SK-N-SH (cell line): ENCODE measurements at regions not wholly inside any gene's neighbourhood (a gene's known extent, or its start where the extent isn't known, plus 50 kb on each side); places are given as distances from the start of the nearest gene placed in this dataset.

Experiments
- CTCF ChIA-PET: fragments of 300-600, 350-600 bp; formaldehyde crosslinking; extraction: SDS; loops from one replicate; lab custom pipeline; 2021; lab: Yijun Ruan, JAX
- POLR2A ChIA-PET: fragments of 350-600 bp; sonication (Branson Sonifier 250); formaldehyde crosslinking; extraction: SDS; loops from one replicate; lab custom pipeline; 2020; ENCODE audit warnings: antibody characterized with exemption, inconsistent platforms; lab: Yijun Ruan, JAX
- DNase-seq: peaks from one replicate; pipeline ENCODE4 v3.0.0; 2012
- H2AFZ ChIP-seq: fragments of 200-600 bp; sonication (generic); 2 replicates; pipeline ENCODE4 v1.8.1; 2016; ENCODE audit warnings: antibody characterized with exemption, mild to moderate bottlenecking, low read depth
- H3F3A ChIP-seq: fragments of 200-600 bp; sonication (generic); replicated peaks from 2 replicates; pipeline ENCODE3; 2016; ENCODE audit warnings: antibody characterized with exemption, mild to moderate bottlenecking; ENCODE audit not compliant: insufficient read depth
- H3K27ac ChIP-seq, 2 experiments: fragments of 200-500 bp in 1 of 2; fragments of 200-600 bp in 1 of 2; sonication (Bioruptor generic) in 1 of 2; sonication (generic), shearing (Covaris generic) in 1 of 2; 2 replicates each; pipeline versions ENCODE4 v1.5.1 to v1.6.1; 2014 to 2016; ENCODE audit warnings: low read depth in 2 of 2, inconsistent platforms in 1 of 2, low read length in 1 of 2, mild to moderate bottlenecking in 1 of 2, mixed read lengths in 1 of 2
- H3K27me3 ChIP-seq: fragments of 200-600 bp; sonication (generic), shearing (Covaris generic); 2 replicates; pipeline ENCODE4 v1.6.1; 2016; ENCODE audit warnings: mixed run types; ENCODE audit not compliant: insufficient read depth
- H3K36me3 ChIP-seq, 2 experiments: fragments of 200-500 bp in 1 of 2; fragments of 200-600 bp in 1 of 2; sonication (Bioruptor generic) in 1 of 2; sonication (generic) in 1 of 2; replicated peaks in 1 of 2; 2 replicates each; pipeline versions ENCODE3 to v1.5.1; 2014 to 2016; ENCODE audit warnings: low read length in 1 of 2, mild to moderate bottlenecking in 1 of 2; ENCODE audit not compliant: insufficient read depth in 2 of 2, control insufficient read depth in 1 of 2
- H3K4me1 ChIP-seq, 2 experiments: fragments of 200-500 bp in 1 of 2; fragments of 200-600 bp in 1 of 2; sonication (Bioruptor generic) in 1 of 2; sonication (generic), shearing (Covaris generic) in 1 of 2; 2 replicates each; pipeline versions ENCODE4 v1.5.1 to v1.6.1; 2014 to 2016; ENCODE audit warnings: low read depth in 1 of 2, low read length in 1 of 2, mixed run types in 1 of 2; ENCODE audit not compliant: insufficient read depth in 2 of 2, control insufficient read depth in 1 of 2
- H3K4me2 ChIP-seq: fragments of 200-600 bp; sonication (generic), shearing (Covaris generic); 2 replicates; pipeline ENCODE4 v1.6.1; 2017; ENCODE audit warnings: mixed run types
- H3K4me3 ChIP-seq, 2 experiments: fragments of 200-500 bp in 1 of 2; fragments of 200-600 bp in 1 of 2; sonication (Bioruptor generic) in 1 of 2; sonication (generic), shearing (Covaris generic) in 1 of 2; 2 replicates each; pipeline versions ENCODE4 v1.5.1 to v1.8.1; 2014 to 2016; ENCODE audit warnings: low read depth in 2 of 2, inconsistent platforms in 1 of 2, low read length in 1 of 2, mild to moderate bottlenecking in 1 of 2, mixed read lengths in 1 of 2, moderate library complexity in 1 of 2
- H3K79me2 ChIP-seq: fragments of 200-600 bp; sonication (generic); 2 replicates; pipeline ENCODE4 v1.8.1; 2017; ENCODE audit warnings: mild to moderate bottlenecking; ENCODE audit not compliant: insufficient read depth
- H3K9ac ChIP-seq: fragments of 200-600 bp; sonication (generic); 2 replicates; pipeline ENCODE4 v1.6.1; 2017; ENCODE audit warnings: mixed run types
- H3K9me2 ChIP-seq: fragments of 200-600 bp; sonication (generic); 2 replicates; pipeline ENCODE4 v1.6.1; 2017; ENCODE audit warnings: mixed run types
- H3K9me3 ChIP-seq: fragments of 200-600 bp; sonication (generic); 2 replicates; pipeline ENCODE4 v1.6.1; 2017; ENCODE audit warnings: mixed run types, mild to moderate bottlenecking, moderate library complexity
- H4K20me1 ChIP-seq: fragments of 200-600 bp; sonication (generic); 2 replicates; pipeline ENCODE4 v1.6.1; 2017; ENCODE audit warnings: mild to moderate bottlenecking, mixed run types; ENCODE audit not compliant: insufficient read depth
- CHD2 ChIP-seq: fragments of 150-350 bp; IDR thresholded peaks from 2 replicates; pipeline ENCODE4 v1.6.1; 2018; ENCODE audit warnings: low read length; ENCODE audit not compliant: partially characterized antibody
- CTCF ChIP-seq: fragments of 200-600 bp; sonication (generic); IDR thresholded peaks from 2 replicates; pipeline ENCODE4 v1.6.1; 2017; ENCODE audit warnings: antibody characterized with exemption, mild to moderate bottlenecking, moderate library complexity
- EP300 ChIP-seq, 2 experiments: IDR thresholded peaks; 2 replicates each; pipeline versions ENCODE4 v1.4.0 to v1.6.1; 2012; ENCODE audit warnings: borderline replicate concordance in 1 of 2, low read depth in 1 of 2, low read length in 1 of 2
- EZH2phosphoT487 ChIP-seq: fragments of 200-600 bp; sonication (generic); IDR thresholded peaks from 2 replicates; pipeline ENCODE4 v1.6.1; 2017; ENCODE audit warnings: low read depth, mixed run types, mild to moderate bottlenecking, antibody characterized with exemption, moderate library complexity, borderline replicate concordance
- FOSL2 ChIP-seq: IDR thresholded peaks from 2 replicates; pipeline ENCODE4 v1.4.0; 2012; ENCODE audit warnings: low read depth, mild to moderate bottlenecking, moderate library complexity, borderline replicate concordance
- FOXJ3 ChIP-seq: sonication (generic); formaldehyde crosslinking; IDR thresholded peaks from 2 replicates; pipeline ENCODE4 v1.5.1; 2020; ENCODE audit warnings: mild to moderate bottlenecking, missing genetic modification reagents
- GATA2 ChIP-seq: sonication (generic); formaldehyde crosslinking; IDR thresholded peaks from 2 replicates; pipeline ENCODE4 v1.5.0; 2020; ENCODE audit warnings: mild to moderate bottlenecking, missing genetic modification reagents
- MXI1 ChIP-seq: IDR thresholded peaks from 2 replicates; pipeline ENCODE4 v1.6.1; 2012; ENCODE audit warnings: mild to moderate bottlenecking, low read depth, low read length, improper control_type of control experiment
- POLR2AphosphoS5 ChIP-seq: IDR thresholded peaks from 2 replicates; pipeline ENCODE4 v1.6.1; 2012; ENCODE audit warnings: low read depth, low read length
- RAD21 ChIP-seq: IDR thresholded peaks from 2 replicates; pipeline ENCODE4 v1.6.1; 2012; ENCODE audit warnings: mild to moderate bottlenecking, low read length
- RFX5 ChIP-seq: IDR thresholded peaks from 2 replicates; pipeline ENCODE4 v1.6.1; 2012; ENCODE audit warnings: mild to moderate bottlenecking, improper control_type of control experiment, low read length
- SMC3 ChIP-seq: IDR thresholded peaks from 2 replicates; pipeline ENCODE4 v1.6.1; 2012; ENCODE audit warnings: low read depth, low read length, improper control_type of control experiment
- TCF12 ChIP-seq: IDR thresholded peaks from 2 replicates; pipeline ENCODE4 v1.4.0; 2012
- YY1 ChIP-seq: IDR thresholded peaks from 2 replicates; pipeline ENCODE4 v1.4.0; 2012; ENCODE audit warnings: low read depth, mild to moderate bottlenecking
- WGBS: methylation state at CpG from one replicate; pipeline ENCODE4 v1.1.6; 2017; ENCODE audit warnings: low lambda C conversion rate; 5-methylcytosine and 5-hydroxymethylcytosine counted together
- TF ChIP-seq, protein P1 (sequence below): IDR thresholded peaks from 2 replicates; pipeline ENCODE4 v1.4.0; 2012; ENCODE audit warnings: low read depth, borderline replicate concordance

DNA sequence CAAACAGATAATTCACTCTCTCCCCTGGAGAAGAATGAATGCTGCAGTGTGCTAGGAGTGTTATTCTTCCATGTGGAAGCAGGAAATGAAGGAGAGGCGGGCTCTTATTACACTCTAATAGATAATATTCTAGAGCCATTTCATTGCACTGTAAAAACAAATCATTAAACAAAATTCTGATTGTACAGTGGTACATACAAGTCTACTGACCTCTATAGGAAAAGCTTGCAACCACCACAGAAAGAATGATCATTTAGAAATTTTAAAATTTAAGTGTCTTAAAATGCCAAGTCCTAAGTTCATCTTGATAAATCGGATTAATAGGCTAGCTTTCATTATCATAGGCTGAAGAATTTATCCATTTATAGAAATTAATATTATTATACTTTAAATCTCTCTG is 960.3 kb upstream of the LRRN3 start:
- Histone ChIP-seq H3K9me3 (no peaks in the 10 kb centered on the region), H3K4me1 (peaks cover 0 to 5% of the 10 kb centered on the region in 2 experiments; a peak in 1 of 4 replicates), H4K20me1 (no peaks in the 10 kb centered on the region), H2AFZ (no peak overlapping the region), H3F3A (no peaks in the 10 kb centered on the region), H3K9me2 (no peaks in the 10 kb centered on the region), H3K4me2 (no peak overlapping the region), H3K79me2 (no peaks in the 10 kb centered on the region), H3K4me3 (no peak overlapping the region), H3K36me3 (no peaks in the 10 kb centered on the region), H3K27ac (peak overlapping the region in 1 of 2 experiments; percentile 47; a peak in 1 of 4 replicates), H3K27me3 (no peaks in the 10 kb centered on the region), H3K9ac (no peak overlapping the region)
- ChIA-PET POLR2A (no interaction called here), CTCF (interaction anchor here (0.6 to 1.5 kb wide), 8 partner anchors 287 to 1361 kb away, joined by 3 to 4 read pairs (median 3); no protein-coding TSS in a partner anchor)
- TF ChIP-seq, protein P1, sequence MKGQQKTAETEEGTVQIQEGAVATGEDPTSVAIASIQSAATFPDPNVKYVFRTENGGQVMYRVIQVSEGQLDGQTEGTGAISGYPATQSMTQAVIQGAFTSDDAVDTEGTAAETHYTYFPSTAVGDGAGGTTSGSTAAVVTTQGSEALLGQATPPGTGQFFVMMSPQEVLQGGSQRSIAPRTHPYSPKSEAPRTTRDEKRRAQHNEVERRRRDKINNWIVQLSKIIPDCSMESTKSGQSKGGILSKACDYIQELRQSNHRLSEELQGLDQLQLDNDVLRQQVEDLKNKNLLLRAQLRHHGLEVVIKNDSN = no peak
- TF ChIP-seq CTCF (peak; percentile 20; the same call in 1 of the 2 replicates), RAD21 (peak; percentile 64), SMC3 (no peak)
- peak; percentile 9 for DNase-seq
- 22% methylated on average over 2 of the region's 2 CpGs for WGBS

GRCh38 chr7:110131344-110131743 is 959.6 kb upstream of the LRRN3 start:
- H2AFZ ChIP-seq = no peak overlapping the region
- H3K9me3 ChIP-seq = no peaks in the 10 kb centered on the region
- no peaks in the 10 kb centered on the region for H3K79me2 ChIP-seq
- no peak overlapping the region for H3K4me3 ChIP-seq
- H3K27me3 ChIP-seq = no peaks in the 10 kb centered on the region
- peaks cover 0 to 5% of the 10 kb centered on the region in 2 experiments; a peak in 1 of 4 replicates for H3K4me1 ChIP-seq
- ChIA-PET POLR2A (no interaction called here), CTCF (interaction anchor here (0.6 to 1.5 kb wide), 6 partner anchors 288 to 437 kb away, joined by 3 to 4 read pairs (median 3); no protein-coding TSS in a partner anchor)
- peak overlapping the region in 1 of 2 experiments; percentile 47; a peak in 2 of 4 replicates for H3K27ac ChIP-seq
- no peaks in the 10 kb centered on the region for H3F3A ChIP-seq
- no peaks in the 10 kb centered on the region for H3K36me3 ChIP-seq
- no peak for DNase-seq
- H3K4me2 ChIP-seq = no peak overlapping the region
- no peak overlapping the region for H3K9ac ChIP-seq
- no peaks in the 10 kb centered on the region for H3K9me2 ChIP-seq
- H4K20me1 ChIP-seq = no peaks in the 10 kb centered on the region
- TF ChIP-seq YY1 = no peak
- no peak for TF ChIP-seq CHD2
- TF ChIP-seq FOXJ3 (CRISPR knock-in tag) = no peak
- TF ChIP-seq CTCF = no peak
- TF ChIP-seq FOSL2 = no peak
- TF ChIP-seq SMC3 = no peak
- no peak for TF ChIP-seq TCF12
- TF ChIP-seq POLR2AphosphoS5 = no peak
- TF ChIP-seq MXI1 = no peak
- TF ChIP-seq EZH2phosphoT487 = no peak
- no peak for TF ChIP-seq EP300 (IDR thresholded peaks at IDR 0.05; ENCODE audit: borderline replicate concordance in 1 of 2, low read depth in 1 of 2, low read length in 1 of 2)
- no peak for TF ChIP-seq GATA2 (CRISPR knock-in tag)
- TF ChIP-seq RFX5 = no peak
